Renal cortex interstitium (tissue), 11 donors: ENCODE measurements at regions not wholly inside any gene's neighbourhood (a gene's known extent, or its start where the extent isn't known, plus 50 kb on each side); places are given as distances from the start of the nearest gene placed in this dataset.

Experiments used
- DNase-seq, 11 donors: peaks; one replicate each; pipeline ENCODE4 v3.0.0-alpha.2; 2013; ENCODE audit warnings: low read depth in 9 of 11, low spot score in 4 of 11; ENCODE audit errors: extremely low read depth in 1 of 11

GRCh38 chr2:5264361-5264760 is 427.8 kb upstream of the SOX11 start:
- no peak for DNase-seq

GRCh38 chr2:5285061-5285460 is 407.1 kb upstream of the SOX11 start:
- DNase-seq: no peak

- no peak for DNase-seq
These were observed 406.1 kb upstream of the SOX11 start for GRCh38 chr2:5285872-5286769.

GRCh38 chr2:5287558-5288334 is 404.4 kb upstream of the SOX11 start:
- DNase-seq: no peak

GRCh38 chr2:5290900-5291546 is 401.2 kb upstream of the SOX11 start:
- DNase-seq: no peak

GRCh38 chr2:5304640-5305039 is 387.5 kb upstream of the SOX11 start:
- DNase-seq: no peak

- no peak for DNase-seq
These were observed 377.1 kb upstream of the SOX11 start for GRCh38 chr2:5315041-5315440.

GRCh38 chr2:5315512-5315911 is 376.7 kb upstream of the SOX11 start:
- DNase-seq: no peak

GRCh38 chr2:5316001-5316490 is 376.1 kb upstream of the SOX11 start:
- no peak for DNase-seq

GRCh38 chr2:5319493-5319892 is 372.7 kb upstream of the SOX11 start:
- DNase-seq: no peak

- DNase-seq: no peak
These were observed 369.8 kb upstream of the SOX11 start for GRCh38 chr2:5322396-5322795.

- DNase-seq: no peak
These were observed 366.7 kb upstream of the SOX11 start for GRCh38 chr2:5325523-5325922.

- DNase-seq: no peak
These were observed 363.4 kb upstream of the SOX11 start for GRCh38 chr2:5328826-5329225.

- DNase-seq: no peak
These were observed 362.4 kb upstream of the SOX11 start for GRCh38 chr2:5329763-5330162.

GRCh38 chr2:5330961-5331360 is 361.2 kb upstream of the SOX11 start:
- no peak for DNase-seq

- DNase-seq: no peak
These were observed 359.3 kb upstream of the SOX11 start for GRCh38 chr2:5332925-5333324.

- DNase-seq: no peak
These were observed 352.7 kb upstream of the SOX11 start for GRCh38 chr2:5339473-5339872.

GRCh38 chr2:5343785-5344335 is 348.3 kb upstream of the SOX11 start:
- DNase-seq: no peak

GRCh38 chr2:5352286-5352685 is 339.9 kb upstream of the SOX11 start:
- no peak for DNase-seq
